Cerebellar cortex (tissue), 1 donor: ENCODE measurements at regions not wholly inside any gene's neighbourhood (a gene's known extent, or its start where the extent isn't known, plus 50 kb on each side); places are given as distances from the start of the nearest gene placed in this dataset.
A peak's percentile ranks its signal among the peaks of the same experiment; 100 is the strongest.

Source experiments
- DNase-seq: peaks from one replicate; pipeline ENCODE4 v3.0.0-alpha.2; 2015; ENCODE audit warnings: low spot score

- DNase-seq: peak; percentile 67
These were observed 298.0 kb upstream of the TMEM229A start for GRCh38 chr7:124330731-124331407.

DNA sequence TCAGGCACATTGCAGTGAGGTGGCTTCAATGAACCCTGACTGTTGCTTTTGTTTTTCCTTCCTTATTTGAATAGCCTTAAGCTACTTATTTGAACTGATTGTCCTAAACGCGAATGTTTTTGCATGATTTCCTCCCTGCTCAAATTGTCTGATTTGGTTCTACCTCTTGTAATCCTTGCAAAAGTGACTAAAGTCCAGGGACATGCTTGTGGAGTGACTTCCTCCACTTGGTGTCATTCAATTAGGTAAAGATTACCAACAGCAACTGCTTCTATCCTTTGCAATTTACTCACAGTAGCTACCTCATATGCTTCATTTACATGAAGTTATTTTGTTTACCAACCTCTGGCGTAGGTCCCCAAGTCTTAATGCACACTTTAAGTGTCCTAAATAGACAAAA, 295.9 kb upstream of the TMEM229A start:
- DNase-seq: no peak

- DNase-seq: no peak
These were observed 291.4 kb upstream of the TMEM229A start for GRCh38 chr7:124324262-124324661.

- DNase-seq: no peak
These were observed 290.7 kb upstream of the TMEM229A start for GRCh38 chr7:124323597-124323996.

DNA sequence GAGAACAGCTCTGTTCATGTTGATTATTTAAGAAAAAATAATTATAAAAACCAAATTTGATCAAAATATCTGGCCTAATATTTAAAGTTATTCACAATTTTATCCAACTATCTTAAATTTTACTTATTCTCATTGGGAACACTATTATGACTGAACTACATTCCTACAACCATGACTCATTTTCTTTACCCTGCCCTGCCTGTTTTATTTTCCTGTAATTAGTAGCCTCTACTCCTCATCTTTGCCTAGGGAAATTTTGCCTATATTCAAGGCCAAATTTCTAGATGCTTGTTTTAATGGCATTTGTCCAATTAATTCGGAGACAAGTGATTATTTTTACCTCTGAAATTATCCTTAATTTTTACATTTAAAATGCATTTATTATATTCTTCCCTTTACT, 289.7 kb upstream of the TMEM229A start:
- DNase-seq: no peak

DNA sequence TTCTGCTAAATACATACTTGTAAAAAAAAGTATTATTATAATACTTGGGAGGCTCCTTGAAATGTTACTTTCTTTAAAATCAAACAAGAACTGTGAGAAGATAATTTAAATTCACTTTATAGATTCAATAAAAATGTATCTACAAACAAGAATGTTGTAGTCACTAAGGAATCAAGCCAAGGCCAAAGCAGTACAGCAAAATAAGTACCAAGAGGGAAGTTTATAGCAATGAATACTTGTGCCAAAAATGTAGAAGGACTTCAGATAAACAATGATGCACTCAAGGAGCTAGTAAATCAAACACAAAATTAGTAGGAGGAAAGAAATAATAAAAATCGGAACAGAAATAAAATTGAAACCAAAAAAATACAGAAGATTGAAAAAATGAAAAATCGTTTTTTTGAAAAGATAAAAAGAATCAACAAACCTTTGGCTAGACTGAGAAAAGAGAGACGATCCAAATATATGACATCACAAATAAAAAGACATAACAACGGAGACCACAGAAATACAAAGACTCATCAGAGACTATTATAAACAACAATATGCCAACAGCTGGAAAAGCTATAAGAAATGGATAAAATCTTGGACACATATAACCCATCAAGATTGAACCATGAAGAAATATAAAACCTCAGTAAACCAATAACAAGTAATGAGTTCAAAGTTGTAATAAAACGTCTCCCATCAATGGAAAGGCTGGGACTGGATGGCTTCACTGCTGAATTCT, 286.0 kb upstream of the TMEM229A start:
- DNase-seq: no peak

GRCh38 chr7:124310934-124311390, 278.1 kb upstream of the TMEM229A start:
- no peak for DNase-seq

- no peak for DNase-seq
These were observed 275.5 kb upstream of the TMEM229A start for GRCh38 chr7:124308384-124308783.

GRCh38 chr7:124295289-124295688, 262.4 kb upstream of the TMEM229A start:
- no peak for DNase-seq

DNA sequence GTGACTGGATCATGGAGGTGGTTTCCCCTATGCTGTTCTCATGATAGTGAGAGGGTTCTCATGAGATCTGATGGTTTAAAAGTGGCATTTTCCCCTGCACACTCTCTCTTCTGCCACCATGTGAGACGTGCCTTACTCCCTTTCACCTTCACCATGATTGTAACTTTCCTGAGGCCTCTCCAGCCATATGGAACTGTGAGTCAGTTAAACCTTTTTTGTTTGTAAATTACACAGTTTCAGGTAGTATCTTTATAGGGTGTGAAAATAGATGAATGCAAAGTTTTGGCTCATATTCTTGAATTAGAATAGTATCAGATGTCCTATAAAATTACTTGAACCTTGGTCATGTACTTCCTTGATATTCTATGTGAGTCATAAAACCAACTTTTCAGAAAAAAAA, 252.1 kb upstream of the TMEM229A start:
- DNase-seq: no peak

- peak; percentile 13 for DNase-seq
These were observed 243.2 kb upstream of the TMEM229A start for GRCh38 chr7:124276005-124276622.

GRCh38 chr7:124275411-124275810, 242.5 kb upstream of the TMEM229A start:
- no peak for DNase-seq

DNA sequence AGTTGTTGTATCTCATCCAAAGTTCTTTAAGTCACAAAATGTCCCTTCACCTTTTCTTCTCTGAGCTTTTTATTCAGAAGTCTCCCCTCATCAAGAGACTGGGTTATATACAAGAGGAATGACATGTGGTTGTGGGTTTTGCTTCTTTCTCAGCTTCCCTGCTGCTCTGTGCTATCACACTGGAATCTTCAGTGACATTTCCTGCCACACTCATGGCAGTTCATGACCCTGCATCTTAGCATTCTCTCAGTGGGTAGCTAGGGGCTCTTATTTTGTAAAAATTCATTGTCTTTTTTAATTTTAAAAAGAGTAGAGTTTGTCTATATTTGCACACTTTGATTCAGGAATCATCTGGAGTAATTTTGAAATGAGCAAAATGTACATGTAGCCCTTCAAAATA, 236.9 kb upstream of the TMEM229A start:
- no peak for DNase-seq

DNA sequence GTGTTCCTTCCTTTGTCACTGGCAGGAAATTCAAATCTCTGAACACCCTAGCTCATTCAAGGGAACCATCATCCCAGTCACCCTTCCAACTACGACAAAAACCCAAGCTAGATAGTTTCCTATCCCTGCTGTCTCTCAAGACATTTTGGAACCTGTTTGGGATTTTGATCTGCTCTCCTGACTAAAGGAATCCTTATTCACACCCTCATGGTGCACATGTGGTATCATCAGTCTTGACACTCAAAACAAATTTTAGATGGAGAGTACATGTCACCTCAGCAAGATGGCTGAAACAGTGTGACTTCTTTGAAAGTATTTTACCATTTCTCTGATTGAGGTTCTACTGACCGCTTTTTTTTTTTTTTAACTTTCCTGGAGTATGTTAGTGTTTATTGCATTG, 234.3 kb upstream of the TMEM229A start:
- no peak for DNase-seq

GRCh38 chr7:124263232-124263827, 230.5 kb upstream of the TMEM229A start:
- DNase-seq: no peak

DNA sequence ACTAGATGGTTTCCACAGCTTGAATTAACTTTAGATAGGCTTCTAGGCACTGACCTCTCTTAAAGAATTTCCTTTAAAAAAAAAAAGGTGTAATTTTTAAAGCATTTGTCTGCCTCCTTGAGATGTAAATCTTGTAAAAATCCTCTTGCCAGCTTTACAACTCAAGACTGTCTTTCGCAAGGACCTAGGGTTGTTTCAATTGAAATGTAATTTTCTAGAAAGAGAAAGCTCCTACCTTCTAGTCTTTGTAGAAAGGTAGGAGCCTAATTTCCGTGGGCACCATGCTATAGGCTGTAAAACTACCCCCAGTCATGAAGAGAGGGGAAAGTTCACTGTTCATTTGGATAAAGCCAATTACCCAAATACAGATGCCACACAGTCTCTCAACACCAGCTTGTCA, 228.8 kb upstream of the TMEM229A start:
- DNase-seq: no peak

DNA sequence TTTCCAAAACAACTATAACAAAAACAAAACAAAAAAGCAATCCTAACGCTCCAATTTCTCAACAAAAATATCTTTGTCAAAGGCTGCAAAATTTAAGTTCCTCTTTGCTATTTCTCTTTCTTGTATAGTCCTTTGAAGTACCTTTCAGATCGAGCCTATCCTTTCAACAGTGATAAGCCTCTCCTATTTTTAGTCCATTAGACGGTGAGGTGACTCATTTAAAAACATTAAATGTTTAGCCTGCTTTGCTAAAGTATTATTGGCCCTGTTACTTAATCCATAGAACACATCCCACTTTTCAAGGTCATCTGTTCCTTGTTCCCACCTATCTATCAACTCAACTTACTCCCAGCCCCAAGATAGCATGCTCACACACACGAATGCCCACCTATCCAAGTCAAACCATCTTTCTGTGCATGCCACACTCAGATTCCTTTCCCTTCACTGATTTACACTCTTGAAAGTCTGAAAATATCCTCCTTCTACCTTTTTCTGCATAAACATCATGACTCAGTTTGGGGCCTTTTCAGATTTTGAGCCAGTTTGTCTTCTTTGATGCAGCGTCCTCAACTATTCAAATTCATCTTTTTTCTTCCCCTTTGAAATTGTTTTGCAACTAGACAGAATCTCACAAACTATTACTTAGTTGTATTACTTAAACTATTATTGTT, 224.9 kb upstream of the TMEM229A start:
- DNase-seq: no peak

- DNase-seq: no peak
These were observed 222.3 kb upstream of the TMEM229A start for GRCh38 chr7:124255041-124255655.

DNA sequence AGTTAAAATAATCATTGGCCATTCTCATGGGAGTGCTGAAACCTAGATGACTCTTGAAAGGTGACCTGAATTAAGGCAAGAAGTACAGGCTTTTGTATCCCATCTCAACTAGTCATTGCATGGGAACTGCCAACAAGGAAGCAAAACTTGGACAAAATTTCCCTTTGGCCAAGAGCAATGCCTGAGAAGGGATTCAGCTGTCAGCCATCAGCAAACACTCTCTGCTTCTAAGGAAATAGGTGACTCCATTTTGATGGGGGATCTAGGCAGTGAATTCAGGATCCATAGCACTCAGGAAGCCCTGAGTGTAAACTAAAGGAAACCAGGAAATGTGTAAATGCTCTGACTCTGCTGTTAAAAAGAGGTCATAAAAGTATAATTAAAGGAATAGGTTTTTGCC, 221.5 kb upstream of the TMEM229A start:
- no peak for DNase-seq

DNA sequence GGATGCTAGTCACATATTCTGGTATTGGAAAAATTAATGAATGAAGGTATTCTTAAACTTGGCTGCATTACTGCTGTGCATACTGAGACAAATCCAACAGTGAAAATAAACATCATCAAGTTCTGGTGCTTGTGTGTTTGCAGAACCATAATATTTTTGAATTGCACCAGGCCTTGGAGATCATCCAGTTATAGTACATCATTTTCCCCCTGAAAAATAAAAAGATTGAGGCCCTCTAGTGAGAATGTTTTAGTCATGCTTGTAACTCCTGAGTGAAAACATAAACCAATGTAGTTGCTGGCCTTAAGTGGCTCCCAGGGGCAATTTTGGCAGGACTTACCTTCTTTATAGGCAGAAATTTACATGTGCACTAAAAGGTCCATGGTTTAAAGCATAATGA, 218.8 kb upstream of the TMEM229A start:
- DNase-seq: no peak

- no peak for DNase-seq
These were observed 217.6 kb upstream of the TMEM229A start for GRCh38 chr7:124250297-124251034.
